Sigmoid colon (tissue), 6 donors: ENCODE measurements at regions not wholly inside any gene's neighbourhood (a gene's known extent, or its start where the extent isn't known, plus 50 kb on each side); places are given as distances from the start of the nearest gene placed in this dataset.

ENCODE experiments used
- DNase-seq: peaks from one replicate; pipeline ENCODE4 v3.0.0-alpha.2; 2019
- H3K27ac ChIP-seq, 4 donors: fragments of 200-600 bp; sonication (generic); one replicate each; pipeline ENCODE4 v1.5.1; 2016 to 2019; ENCODE audit warnings: mild to moderate bottlenecking in 1 of 4
- H3K27me3 ChIP-seq, 3 donors: fragments of 200-600 bp; sonication (generic); one replicate each; pipeline ENCODE4 v1.5.1; 2019; ENCODE audit warnings: mild to moderate bottlenecking in 1 of 3
- H3K36me3 ChIP-seq, 4 donors: fragments of 200-600 bp; sonication (generic); one replicate each; pipeline ENCODE4 v1.5.1; 2016 to 2019
- H3K4me1 ChIP-seq, 4 donors: fragments of 200-600 bp; sonication (generic); one replicate each; pipeline ENCODE4 v1.5.1; 2017 to 2019
- H3K4me3 ChIP-seq, 4 donors: fragments of 200-600 bp; sonication (generic); one replicate each; pipeline ENCODE4 v1.5.1; 2017 to 2019; ENCODE audit warnings: mild to moderate bottlenecking in 2 of 4, moderate library complexity in 1 of 4
- H3K9me3 ChIP-seq, 4 donors: fragments of 200-600 bp in 3 of 4; sonication (generic) in 3 of 4; one replicate each; pipeline versions ENCODE4 v1.5.1 to v1.6.1; 2013 to 2019
- CTCF ChIP-seq, 4 experiments: fragments of 450-650 bp in 3 of 4; fragments of 200-600 bp in 1 of 4; IDR thresholded peaks; one replicate each; pipeline ENCODE4 v1.5.1; 2016 to 2019; ENCODE audit warnings: antibody characterized with exemption in 4 of 4, mild to moderate bottlenecking in 3 of 4, moderate library complexity in 2 of 4
- EP300 ChIP-seq, 4 donors: sonication (generic); formaldehyde crosslinking; IDR thresholded peaks; one replicate each; pipeline ENCODE4 v1.6.1; 2017; ENCODE audit warnings: antibody characterized with exemption in 4 of 4
- POLR2A ChIP-seq, 2 donors: fragments of 450-650 bp; IDR thresholded peaks; one replicate each; pipeline ENCODE4 v1.6.1; 2016; ENCODE audit warnings: antibody characterized with exemption in 2 of 2, mild to moderate bottlenecking in 2 of 2, moderate library complexity in 2 of 2
- POLR2AphosphoS5 ChIP-seq, 4 donors: sonication (generic); formaldehyde crosslinking; IDR thresholded peaks; one replicate each; pipeline ENCODE4 v1.6.1; 2017; ENCODE audit warnings: antibody characterized with exemption in 4 of 4
- WGBS, 2 donors: extraction: QIAGEN DNeasy Blood & Tissue Kit; methylation state at CpG; one replicate each; pipeline ENCODE4 v1.1.7; 2013; 5-methylcytosine and 5-hydroxymethylcytosine counted together
- intact Hi-C: fragments of 100-400 bp; cut with DNase I; formaldehyde crosslinking; loops from one replicate; pipeline ENCODE4 v1.15.1; 2023
- donor health status: healthy with polysubstance abuse.
- donor health status: healthy.

GRCh38 chr10:120131183-120131582, 238.7 kb downstream of the SEC23IP start:
- intact Hi-C loops, result no loop called here
- Histone ChIP-seq H3K4me3 (no peak overlapping the region), H3K9me3 (no peaks in the 10 kb centered on the region), H3K36me3 (no peaks in the 10 kb centered on the region), H3K27me3 (peaks cover 0 to 4% (median 0%) of the 10 kb centered on the region in 3 donors), H3K27ac (no peak overlapping the region), H3K4me1 (no peaks in the 10 kb centered on the region)
- DNase-seq, result no peak
- 45 to 71% methylated on average over 3 of the region's 3 CpGs for WGBS, 2 donors
- TF ChIP-seq EP300 (IDR thresholded peaks at IDR 0.05), result no peak
- TF ChIP-seq POLR2AphosphoS5 (IDR thresholded peaks at IDR 0.05), result no peak
- no peak for TF ChIP-seq CTCF (IDR thresholded peaks at IDR 0.05)
- TF ChIP-seq POLR2A (IDR thresholded peaks at IDR 0.05), result no peak

- no peak overlapping the region for H3K27ac ChIP-seq
- no peaks in the 10 kb centered on the region for H3K27me3 ChIP-seq
- no peaks in the 10 kb centered on the region for H3K9me3 ChIP-seq
- intact Hi-C loops, result no loop called here
- no peak overlapping the region for H3K4me3 ChIP-seq
- no peak for DNase-seq
- no peaks in the 10 kb centered on the region for H3K4me1 ChIP-seq
- no peaks in the 10 kb centered on the region for H3K36me3 ChIP-seq
- 74 to 86% methylated on average over 5 of the region's 5 CpGs for WGBS, 2 donors
- TF ChIP-seq POLR2AphosphoS5 (IDR thresholded peaks at IDR 0.05) (no peak), POLR2A (IDR thresholded peaks at IDR 0.05) (no peak), CTCF (IDR thresholded peaks at IDR 0.05) (no peak), EP300 (IDR thresholded peaks at IDR 0.05) (no peak)
These were observed 240.3 kb downstream of the SEC23IP start for GRCh38 chr10:120132811-120133210.

- Histone ChIP-seq H3K27ac (no peak overlapping the region), H3K4me3 (no peak overlapping the region), H3K4me1 (no peaks in the 10 kb centered on the region), H3K36me3 (no peaks in the 10 kb centered on the region), H3K27me3 (no peaks in the 10 kb centered on the region), H3K9me3 (no peaks in the 10 kb centered on the region)
- DNase-seq, result no peak
- TF ChIP-seq POLR2A (IDR thresholded peaks at IDR 0.05) (no peak), POLR2AphosphoS5 (IDR thresholded peaks at IDR 0.05) (no peak), CTCF (IDR thresholded peaks at IDR 0.05) (no peak), EP300 (IDR thresholded peaks at IDR 0.05) (no peak)
- WGBS, 2 donors, result 76 to 90% methylated on average over 3 of the region's 3 CpGs
- intact Hi-C loops, result no loop called here
These were observed 246.2 kb downstream of the SEC23IP start for GRCh38 chr10:120138689-120139088.

- WGBS, 2 donors, result 60 to 75% methylated on average over 5 of the region's 5 CpGs
- no peaks in the 10 kb centered on the region for H3K36me3 ChIP-seq
- H3K9me3 ChIP-seq, result no peaks in the 10 kb centered on the region
- intact Hi-C loops, result no loop called here
- no peak for TF ChIP-seq CTCF (IDR thresholded peaks at IDR 0.05)
- TF ChIP-seq POLR2AphosphoS5 (IDR thresholded peaks at IDR 0.05), result no peak
- TF ChIP-seq EP300 (IDR thresholded peaks at IDR 0.05), result no peak
- no peak for TF ChIP-seq POLR2A (IDR thresholded peaks at IDR 0.05)
- no peaks in the 10 kb centered on the region for H3K27me3 ChIP-seq
- DNase-seq, result no peak
- no peak overlapping the region for H3K27ac ChIP-seq
- no peak overlapping the region for H3K4me3 ChIP-seq
- no peaks in the 10 kb centered on the region for H3K4me1 ChIP-seq
These were observed 252.6 kb downstream of the SEC23IP start for GRCh38 chr10:120145107-120145506.

- no peak overlapping the region for H3K4me3 ChIP-seq
- H3K36me3 ChIP-seq, result no peaks in the 10 kb centered on the region
- 77 to 81% methylated on average over 5 of the region's 5 CpGs for WGBS, 2 donors
- no peaks in the 10 kb centered on the region for H3K9me3 ChIP-seq
- H3K27ac ChIP-seq, result no peak overlapping the region
- intact Hi-C loops, result no loop called here
- TF ChIP-seq POLR2AphosphoS5 (IDR thresholded peaks at IDR 0.05) (no peak), POLR2A (IDR thresholded peaks at IDR 0.05) (no peak), EP300 (IDR thresholded peaks at IDR 0.05) (no peak), CTCF (IDR thresholded peaks at IDR 0.05) (no peak)
- DNase-seq, result no peak
- no peaks in the 10 kb centered on the region for H3K27me3 ChIP-seq
- no peaks in the 10 kb centered on the region for H3K4me1 ChIP-seq
These were observed 264.2 kb downstream of the SEC23IP start for GRCh38 chr10:120156614-120157274.
